Left ventricle myocardium inferior (tissue), 1 donor: ENCODE measurements at regions not wholly inside any gene's neighbourhood (a gene's known extent, or its start where the extent isn't known, plus 50 kb on each side); places are given as distances from the start of the nearest gene placed in this dataset.

Source experiments
- DNase-seq: peaks from one replicate; pipeline ENCODE4 v3.0.0-alpha.2; 2020
- H3K27ac ChIP-seq: fragments of 200-600 bp; replicated peaks from 2 replicates; pipeline ENCODE4 v1.8.0; 2021
- H3K27me3 ChIP-seq: fragments of 200-600 bp; 2 replicates; pipeline ENCODE4 v1.8.0; 2021; ENCODE audit warnings: low read depth
- H3K36me3 ChIP-seq: fragments of 200-600 bp; 2 replicates; pipeline ENCODE4 v1.8.0; 2021
- H3K4me1 ChIP-seq: fragments of 200-600 bp; 2 replicates; pipeline ENCODE4 v1.8.0; 2021
- H3K4me3 ChIP-seq: fragments of 200-600 bp; 2 replicates; pipeline ENCODE4 v1.8.0; 2021; ENCODE audit warnings: mild to moderate bottlenecking, moderate library complexity
- H3K9me3 ChIP-seq: fragments of 200-600 bp; replicated peaks from 2 replicates; pipeline ENCODE4 v1.8.0; 2021
- CTCF ChIP-seq: fragments of 200-600 bp; IDR thresholded peaks from 2 replicates; pipeline ENCODE4 v1.8.0; 2021; ENCODE audit warnings: antibody characterized with exemption, mild to moderate bottlenecking, borderline replicate concordance
- intact Hi-C: fragments of 100-400 bp; cut with micrococcal nuclease; formaldehyde crosslinking; loops from one replicate; pipeline ENCODE4 v1.11.0; 2022
- donor health status: DM: no; HTN: yes; CAD: no; lungs with severe emphysema.

GRCh38 chr6:84282550-84282949 lies 55.1 kb upstream of the CEP162 start:
- Histone ChIP-seq H3K4me1 (no peaks in the 10 kb centered on the region), H3K9me3 (no peaks in the 10 kb centered on the region), H3K4me3 (no peak overlapping the region), H3K36me3 (no peaks in the 10 kb centered on the region), H3K27ac (no peak overlapping the region), H3K27me3 (no peaks in the 10 kb centered on the region)
- no peak for TF ChIP-seq CTCF
- intact Hi-C loops: no loop called here
- DNase-seq: no peak

- H3K27me3 ChIP-seq: no peaks in the 10 kb centered on the region
- no peaks in the 10 kb centered on the region for H3K4me1 ChIP-seq
- H3K9me3 ChIP-seq: no peaks in the 10 kb centered on the region
- TF ChIP-seq CTCF: no peak
- DNase-seq: no peak
- H3K36me3 ChIP-seq: no peaks in the 10 kb centered on the region
- intact Hi-C loops: no loop called here
- no peak overlapping the region for H3K27ac ChIP-seq
- H3K4me3 ChIP-seq: no peak overlapping the region
Measured at GRCh38 chr6:84280639-84281038, 53.2 kb upstream of the CEP162 start.

- Histone ChIP-seq H3K27me3 (no peaks in the 10 kb centered on the region), H3K27ac (no peak overlapping the region), H3K4me1 (no peaks in the 10 kb centered on the region), H3K9me3 (no peaks in the 10 kb centered on the region), H3K36me3 (no peaks in the 10 kb centered on the region), H3K4me3 (no peak overlapping the region)
- intact Hi-C loops: no loop called here
- DNase-seq: no peak
- no peak for TF ChIP-seq CTCF
Measured at GRCh38 chr6:84280030-84280429, 52.6 kb upstream of the CEP162 start.

- no peak for TF ChIP-seq CTCF
- Histone ChIP-seq H3K27me3 (no peaks in the 10 kb centered on the region), H3K4me1 (no peaks in the 10 kb centered on the region), H3K36me3 (no peaks in the 10 kb centered on the region), H3K4me3 (no peak overlapping the region), H3K9me3 (no peaks in the 10 kb centered on the region), H3K27ac (no peak overlapping the region)
- intact Hi-C loops: no loop called here
- DNase-seq: no peak
Measured at GRCh38 chr6:84278321-84278998, 51.0 kb upstream of the CEP162 start.
